ENCODE measurements at regions not wholly inside any gene's neighbourhood (a gene's known extent, or its start where the extent isn't known, plus 50 kb on each side); places are given as distances from the start of the nearest gene placed in this dataset.

- no peaks in the 10 kb centered on the region for H4K20me1 ChIP-seq (ENCODE audit: insufficient read depth)
- DNase-seq (ENCODE audit: low read depth, low spot score) (no peak), ATAC-seq (no peak)
- POLR2A ChIA-PET, result no interaction called here
- H3K9me2 ChIP-seq (ENCODE audit: insufficient read depth), result no peaks in the 10 kb centered on the region
- RAD21 ChIA-PET (ENCODE audit: low non-redundant PET in 1 of 2, low total read pairs in 2 of 2, uncharacterized antibody in 2 of 2, unreplicated experiment in 2 of 2), result no interaction called here
- H3K27ac ChIP-seq (ENCODE audit: low read depth, low read length), result no peak overlapping the region
- H3K79me2 ChIP-seq (ENCODE audit: insufficient read depth, low read length), result no peaks in the 10 kb centered on the region
- H3K9me3 ChIP-seq (ENCODE audit: control insufficient read depth in 1 of 2, insufficient read depth in 1 of 2, low read depth in 1 of 2, low read length in 2 of 2), result no peaks in the 10 kb centered on the region
- no peaks in the 10 kb centered on the region for H3K27me3 ChIP-seq (ENCODE audit: insufficient read depth, low read length)
- no peak overlapping the region for H3K9ac ChIP-seq (ENCODE audit: low read length)
- CTCF ChIA-PET, result no interaction called here
- no peak overlapping the region for H3K4me3 ChIP-seq (replicated peaks in 1 of 2; ENCODE audit: low read depth in 1 of 2, low read length in 2 of 2)
- no TSS peak for BruUV-seq (replicated peaks)
- no peak overlapping the region for H3K4me2 ChIP-seq (ENCODE audit: low read length)
- intact Hi-C loops (cut with micrococcal nuclease), result no loop called here
- H3K36me3 ChIP-seq (ENCODE audit: control insufficient read depth in 1 of 2, insufficient read depth in 2 of 2, low read length in 2 of 2), result no peaks in the 10 kb centered on the region
- TF ChIP-seq TCF7L2 (IDR thresholded peaks at IDR 0.05; ENCODE audit: borderline replicate concordance, extremely low read depth, insufficient read depth, insufficient read length) (no peak), ELF1 (IDR thresholded peaks at IDR 0.05; ENCODE audit: borderline replicate concordance, low read depth) (no peak), SIN3A (IDR thresholded peaks at IDR 0.05; ENCODE audit: low read depth) (no peak), SRF (IDR thresholded peaks at IDR 0.05; ENCODE audit: low read depth) (no peak), ZFX (IDR thresholded peaks at IDR 0.05) (no peak), RAD21 (IDR thresholded peaks at IDR 0.05; ENCODE audit: low read depth) (no peak), FOSL1 (IDR thresholded peaks at IDR 0.05; ENCODE audit: low read depth) (no peak), CEBPB (IDR thresholded peaks at IDR 0.05; ENCODE audit: low read depth) (no peak), YY1 (IDR thresholded peaks at IDR 0.05; ENCODE audit: extremely low read depth, insufficient replicate concordance, low read depth, low read length) (no peak), SP1 (IDR thresholded peaks at IDR 0.05; ENCODE audit: low read depth) (no peak), POLR2AphosphoS5 (IDR thresholded peaks at IDR 0.05; ENCODE audit: low read depth, low read length) (no peak), EZH2 (IDR thresholded peaks at IDR 0.05) (no peak), ZBTB33 (IDR thresholded peaks at IDR 0.05; ENCODE audit: extremely low read depth, insufficient replicate concordance, low read length) (no peak), REST (IDR thresholded peaks at IDR 0.05; ENCODE audit: low read depth) (no peak)
- H2AFZ ChIP-seq (ENCODE audit: low read depth, low read length, poor library complexity, severe bottlenecking), result no peak overlapping the region
- H3K4me1 ChIP-seq (ENCODE audit: control insufficient read depth in 1 of 2, insufficient read depth in 2 of 2, low read length in 2 of 2), result no peaks in the 10 kb centered on the region
These were observed 104.9 kb downstream of the CENPW start for GRCh38 chr6:126444659-126445273.
